Ovary (tissue), 3 donors: ENCODE measurements at regions not wholly inside any gene's neighbourhood (a gene's known extent, or its start where the extent isn't known, plus 50 kb on each side); places are given as distances from the start of the nearest gene placed in this dataset.

ENCODE experiments used
- POLR2A ChIP-seq: fragments of 450-650 bp; IDR thresholded peaks from one replicate; pipeline ENCODE4 v1.6.1; 2017; ENCODE audit warnings: antibody characterized with exemption, mild to moderate bottlenecking, moderate library complexity
- TF ChIP-seq, protein P1 (sequence below), 3 donors: fragments of 450-650 bp in 2 of 3; fragments of 200-600 bp in 1 of 3; IDR thresholded peaks; one replicate each; pipeline versions ENCODE4 v1.5.1 to v1.8.0; 2016 to 2022; ENCODE audit warnings: antibody characterized with exemption in 3 of 3, mild to moderate bottlenecking in 1 of 3
- donor health status: DM: no; HTN: no; CAD: no.

GRCh38 chr12:58727521-58727920 lies 192.8 kb downstream of the LRIG3 start:
- TF ChIP-seq, protein P1, sequence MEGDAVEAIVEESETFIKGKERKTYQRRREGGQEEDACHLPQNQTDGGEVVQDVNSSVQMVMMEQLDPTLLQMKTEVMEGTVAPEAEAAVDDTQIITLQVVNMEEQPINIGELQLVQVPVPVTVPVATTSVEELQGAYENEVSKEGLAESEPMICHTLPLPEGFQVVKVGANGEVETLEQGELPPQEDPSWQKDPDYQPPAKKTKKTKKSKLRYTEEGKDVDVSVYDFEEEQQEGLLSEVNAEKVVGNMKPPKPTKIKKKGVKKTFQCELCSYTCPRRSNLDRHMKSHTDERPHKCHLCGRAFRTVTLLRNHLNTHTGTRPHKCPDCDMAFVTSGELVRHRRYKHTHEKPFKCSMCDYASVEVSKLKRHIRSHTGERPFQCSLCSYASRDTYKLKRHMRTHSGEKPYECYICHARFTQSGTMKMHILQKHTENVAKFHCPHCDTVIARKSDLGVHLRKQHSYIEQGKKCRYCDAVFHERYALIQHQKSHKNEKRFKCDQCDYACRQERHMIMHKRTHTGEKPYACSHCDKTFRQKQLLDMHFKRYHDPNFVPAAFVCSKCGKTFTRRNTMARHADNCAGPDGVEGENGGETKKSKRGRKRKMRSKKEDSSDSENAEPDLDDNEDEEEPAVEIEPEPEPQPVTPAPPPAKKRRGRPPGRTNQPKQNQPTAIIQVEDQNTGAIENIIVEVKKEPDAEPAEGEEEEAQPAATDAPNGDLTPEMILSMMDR (IDR thresholded peaks at IDR 0.05): no peak
- TF ChIP-seq POLR2A: no peak
